HG03095 (cell line): ENCODE measurements at regions not wholly inside any gene's neighbourhood (a gene's known extent, or its start where the extent isn't known, plus 50 kb on each side); places are given as distances from the start of the nearest gene placed in this dataset.
"Not testable (repeated sequence)": the region's sequence is repeated elsewhere in the genome, so short reads cannot be mapped to it uniquely, and the experiment has no call there.

Source experiments
- ATAC-seq: cut with Tn5 transposase; IDR thresholded peaks from one replicate; pipeline ENCODE4 v1.9.1; 2021; ENCODE audit warnings: moderate library complexity; ENCODE audit not compliant: unreplicated experiment

- no peak for ATAC-seq
Observed at GRCh38 chr17:31798205-31798724, 60.8 kb downstream of the COPRS start.

GRCh38 chr17:31795941-31796340 lies 63.1 kb downstream of the COPRS start:
- ATAC-seq, result not testable (repeated sequence)

- no peak for ATAC-seq
Observed at GRCh38 chr17:31794111-31794510, 64.9 kb downstream of the COPRS start.

- ATAC-seq, result not testable (repeated sequence)
Observed at GRCh38 chr17:31793634-31794033, 65.4 kb downstream of the COPRS start.

GRCh38 chr17:31792007-31792585 lies 66.9 kb downstream of the COPRS start:
- no peak for ATAC-seq

GRCh38 chr17:31789707-31790505 lies 69.1 kb downstream of the COPRS start:
- no peak for ATAC-seq

GRCh38 chr17:31788956-31789355 lies 70.1 kb downstream of the COPRS start:
- ATAC-seq, result no peak

- ATAC-seq, result no peak
Observed at GRCh38 chr17:31788571-31788946, 70.5 kb downstream of the COPRS start.

GRCh38 chr17:31787857-31788570 lies 71.0 kb downstream of the COPRS start:
- ATAC-seq, result no peak

GRCh38 chr17:31786796-31787481 lies 72.1 kb downstream of the COPRS start:
- no peak for ATAC-seq

GRCh38 chr17:31780483-31780882 lies 78.6 kb downstream of the COPRS start:
- no peak for ATAC-seq

- ATAC-seq, result no peak
Observed at GRCh38 chr17:31778523-31778922, 80.5 kb downstream of the COPRS start.

- ATAC-seq, result not testable (repeated sequence)
Observed at GRCh38 chr17:31771328-31771727, 87.7 kb downstream of the COPRS start.

- not testable (repeated sequence) for ATAC-seq
Observed at GRCh38 chr17:31770501-31770900, 88.5 kb downstream of the COPRS start.

GRCh38 chr17:31761836-31762510 lies 97.1 kb downstream of the COPRS start:
- ATAC-seq, result not testable (repeated sequence)

- ATAC-seq, result no peak
Observed at GRCh38 chr17:31758646-31759045, 100.4 kb downstream of the COPRS start.

GRCh38 chr17:31757097-31757496 lies 101.9 kb downstream of the COPRS start:
- ATAC-seq, result no peak

GRCh38 chr17:31754239-31754945 lies 104.7 kb downstream of the COPRS start:
- no peak for ATAC-seq

GRCh38 chr17:31753011-31753410 lies 106.0 kb downstream of the COPRS start:
- no peak for ATAC-seq

- ATAC-seq, result no peak
Observed at GRCh38 chr17:31752584-31752983, 106.5 kb downstream of the COPRS start.
